ENCODE measurements at regions not wholly inside any gene's neighbourhood (a gene's known extent, or its start where the extent isn't known, plus 50 kb on each side); places are given as distances from the start of the nearest gene placed in this dataset.

GRCh38 chr12:88433997-88434703 is 146.1 kb downstream of the KITLG start:
- no peaks in the 10 kb centered on the region for H3K36me3 ChIP-seq (ENCODE audit: insufficient read depth, low read length)
- no peak overlapping the region for H3K27ac ChIP-seq (ENCODE audit: low read depth, low read length, poor library complexity, severe bottlenecking)
- no peaks in the 10 kb centered on the region for H4K20me1 ChIP-seq (ENCODE audit: insufficient read depth, low read length)
- TF ChIP-seq CTCF (IDR thresholded peaks at IDR 0.05; ENCODE audit: low read length) (no peak), EZH2 (IDR thresholded peaks at IDR 0.05; ENCODE audit: borderline replicate concordance, low read length) (no peak)
- no peaks in the 10 kb centered on the region for H3F3A ChIP-seq (ENCODE audit: insufficient read depth, low read length)
- H3K9me2 ChIP-seq (ENCODE audit: low read depth, low read length): no peaks in the 10 kb centered on the region
- H3K27me3 ChIP-seq (ENCODE audit: insufficient read depth, low read length): no peaks in the 10 kb centered on the region
- H3K4me3 ChIP-seq (ENCODE audit: low read depth, low read length, poor library complexity, severe bottlenecking): no peak overlapping the region
- H2AFZ ChIP-seq (ENCODE audit: low read length): no peak overlapping the region
- H3K9ac ChIP-seq (ENCODE audit: low read length): no peak overlapping the region
- H3K4me1 ChIP-seq (ENCODE audit: insufficient read depth, low read length, severe bottlenecking): no peaks in the 10 kb centered on the region
- no peak overlapping the region for H3K4me2 ChIP-seq (ENCODE audit: low read length)
- no peaks in the 10 kb centered on the region for H3K9me3 ChIP-seq (ENCODE audit: low read length)
- no peaks in the 10 kb centered on the region for H3K79me2 ChIP-seq (ENCODE audit: insufficient read depth, low read length)

- no peaks in the 10 kb centered on the region for H3K9me2 ChIP-seq (ENCODE audit: low read depth, low read length)
- H3K36me3 ChIP-seq (ENCODE audit: insufficient read depth, low read length): no peaks in the 10 kb centered on the region
- H3K9me3 ChIP-seq (ENCODE audit: low read length): no peaks in the 10 kb centered on the region
- H3K79me2 ChIP-seq (ENCODE audit: insufficient read depth, low read length): no peaks in the 10 kb centered on the region
- no peak overlapping the region for H3K4me2 ChIP-seq (ENCODE audit: low read length)
- no peaks in the 10 kb centered on the region for H4K20me1 ChIP-seq (ENCODE audit: insufficient read depth, low read length)
- no peaks in the 10 kb centered on the region for H3K27me3 ChIP-seq (ENCODE audit: insufficient read depth, low read length)
- no peak overlapping the region for H3K4me3 ChIP-seq (ENCODE audit: low read depth, low read length, poor library complexity, severe bottlenecking)
- no peak overlapping the region for H3K9ac ChIP-seq (ENCODE audit: low read length)
- no peaks in the 10 kb centered on the region for H3K4me1 ChIP-seq (ENCODE audit: insufficient read depth, low read length, severe bottlenecking)
- no peaks in the 10 kb centered on the region for H3F3A ChIP-seq (ENCODE audit: insufficient read depth, low read length)
- H3K27ac ChIP-seq (ENCODE audit: low read depth, low read length, poor library complexity, severe bottlenecking): no peak overlapping the region
- TF ChIP-seq EZH2 (IDR thresholded peaks at IDR 0.05; ENCODE audit: borderline replicate concordance, low read length) (no peak), CTCF (IDR thresholded peaks at IDR 0.05; ENCODE audit: low read length) (no peak)
- H2AFZ ChIP-seq (ENCODE audit: low read length): no peak overlapping the region
Measured at GRCh38 chr12:88435334-88436076, 144.8 kb downstream of the KITLG start.

- Histone ChIP-seq H3K9me3 (ENCODE audit: low read length) (no peaks in the 10 kb centered on the region), H3K4me1 (ENCODE audit: insufficient read depth, low read length, severe bottlenecking) (no peaks in the 10 kb centered on the region), H3F3A (ENCODE audit: insufficient read depth, low read length) (no peaks in the 10 kb centered on the region), H3K79me2 (ENCODE audit: insufficient read depth, low read length) (no peaks in the 10 kb centered on the region), H2AFZ (ENCODE audit: low read length) (no peak overlapping the region), H3K27me3 (ENCODE audit: insufficient read depth, low read length) (no peaks in the 10 kb centered on the region), H3K9me2 (ENCODE audit: low read depth, low read length) (no peaks in the 10 kb centered on the region), H3K4me3 (ENCODE audit: low read depth, low read length, poor library complexity, severe bottlenecking) (no peak overlapping the region), H4K20me1 (ENCODE audit: insufficient read depth, low read length) (no peaks in the 10 kb centered on the region), H3K27ac (ENCODE audit: low read depth, low read length, poor library complexity, severe bottlenecking) (no peak overlapping the region), H3K4me2 (ENCODE audit: low read length) (no peak overlapping the region), H3K36me3 (ENCODE audit: insufficient read depth, low read length) (no peaks in the 10 kb centered on the region), H3K9ac (ENCODE audit: low read length) (no peak overlapping the region)
- TF ChIP-seq CTCF (IDR thresholded peaks at IDR 0.05; ENCODE audit: low read length): no peak
- no peak for TF ChIP-seq EZH2 (IDR thresholded peaks at IDR 0.05; ENCODE audit: borderline replicate concordance, low read length)
Measured at GRCh38 chr12:88437226-88437625, 143.0 kb downstream of the KITLG start.

Data from OCI-LY1 (cell line).